ENCODE measurements at regions not wholly inside any gene's neighbourhood (a gene's known extent, or its start where the extent isn't known, plus 50 kb on each side); places are given as distances from the start of the nearest gene placed in this dataset.

DNA sequence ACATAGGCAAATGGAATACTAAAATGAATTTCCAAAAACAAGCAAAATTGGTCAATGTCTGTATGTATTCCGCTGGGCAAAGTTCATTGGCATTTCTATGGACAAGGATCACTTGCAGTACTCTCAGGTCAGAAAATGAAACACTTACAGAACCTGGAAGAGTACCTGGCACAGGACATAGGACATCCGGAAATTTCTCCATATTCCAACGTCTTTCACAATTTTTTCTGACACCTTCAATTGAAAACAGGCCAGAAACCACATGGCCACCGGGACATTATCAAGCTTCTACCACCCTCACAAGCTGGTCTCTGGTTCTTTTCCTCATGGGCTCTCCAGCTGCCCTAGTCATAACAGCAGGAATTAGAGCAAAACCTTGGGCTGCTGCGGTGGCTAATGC lies 96.9 kb upstream of the MSH6 start:
- TF ChIP-seq POLR2AphosphoS5 (IDR thresholded peaks at IDR 0.05) = no peak
- TF ChIP-seq, protein P1, sequence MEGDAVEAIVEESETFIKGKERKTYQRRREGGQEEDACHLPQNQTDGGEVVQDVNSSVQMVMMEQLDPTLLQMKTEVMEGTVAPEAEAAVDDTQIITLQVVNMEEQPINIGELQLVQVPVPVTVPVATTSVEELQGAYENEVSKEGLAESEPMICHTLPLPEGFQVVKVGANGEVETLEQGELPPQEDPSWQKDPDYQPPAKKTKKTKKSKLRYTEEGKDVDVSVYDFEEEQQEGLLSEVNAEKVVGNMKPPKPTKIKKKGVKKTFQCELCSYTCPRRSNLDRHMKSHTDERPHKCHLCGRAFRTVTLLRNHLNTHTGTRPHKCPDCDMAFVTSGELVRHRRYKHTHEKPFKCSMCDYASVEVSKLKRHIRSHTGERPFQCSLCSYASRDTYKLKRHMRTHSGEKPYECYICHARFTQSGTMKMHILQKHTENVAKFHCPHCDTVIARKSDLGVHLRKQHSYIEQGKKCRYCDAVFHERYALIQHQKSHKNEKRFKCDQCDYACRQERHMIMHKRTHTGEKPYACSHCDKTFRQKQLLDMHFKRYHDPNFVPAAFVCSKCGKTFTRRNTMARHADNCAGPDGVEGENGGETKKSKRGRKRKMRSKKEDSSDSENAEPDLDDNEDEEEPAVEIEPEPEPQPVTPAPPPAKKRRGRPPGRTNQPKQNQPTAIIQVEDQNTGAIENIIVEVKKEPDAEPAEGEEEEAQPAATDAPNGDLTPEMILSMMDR (IDR thresholded peaks at IDR 0.05) = no peak
